Head of caudate nucleus (tissue), 42 donors: ENCODE measurements at regions not wholly inside any gene's neighbourhood (a gene's known extent, or its start where the extent isn't known, plus 50 kb on each side); places are given as distances from the start of the nearest gene placed in this dataset.
"Not testable (repeated sequence)": the region's sequence is repeated elsewhere in the genome, so short reads cannot be mapped to it uniquely, and the experiment has no call there.

Experiments
- DNase-seq, 42 donors: peaks; one replicate each; pipeline versions ENCODE4 v3.0.0 to v3.0.0-alpha.2; 2020 to 2021; ENCODE audit warnings: mixed read lengths in 7 of 42
- intact Hi-C: fragments of 100-400 bp; cut with DNase I; formaldehyde crosslinking; loops from one replicate; pipeline ENCODE4 v1.15.0; 2022

DNA sequence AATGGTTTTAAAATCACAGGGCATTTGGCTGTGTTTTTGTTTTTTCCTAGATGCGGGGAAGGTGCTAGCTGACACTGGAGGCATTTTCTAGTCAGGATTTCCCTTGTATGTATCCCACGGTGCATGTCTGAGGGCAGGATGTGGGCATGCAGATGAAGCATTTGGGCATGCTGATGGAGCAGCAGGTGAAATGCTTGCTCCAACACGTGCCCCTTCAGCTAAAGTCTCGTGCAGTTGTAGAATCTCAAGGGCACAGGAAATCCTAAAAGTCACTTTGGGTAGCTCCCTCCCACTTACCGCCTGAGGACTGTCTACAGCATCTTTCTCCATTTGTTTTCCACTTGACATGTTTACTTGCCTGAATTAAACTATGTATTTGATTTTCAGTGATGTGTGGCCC lies 429.4 kb upstream of the B3GAT1 start:
- intact Hi-C loops = no loop called here

DNA sequence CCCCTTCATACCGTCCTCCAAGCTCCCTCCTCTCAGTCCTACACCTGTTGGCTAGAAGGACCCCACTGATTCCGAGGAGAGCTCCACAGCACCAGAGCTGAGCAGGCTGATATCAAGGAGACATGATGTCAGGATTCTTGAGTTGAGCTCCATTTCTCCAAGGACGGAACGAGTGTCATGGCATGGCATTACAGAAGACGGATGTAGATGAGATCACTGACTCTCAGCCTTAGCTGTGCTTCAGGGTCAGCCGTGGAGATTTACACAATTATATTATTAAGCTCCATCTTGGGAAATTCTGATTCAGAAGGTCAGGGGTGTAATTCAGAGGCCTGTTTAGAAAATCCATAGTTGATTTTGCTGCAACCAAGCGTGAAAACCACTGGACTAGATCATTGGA lies 428.9 kb upstream of the B3GAT1 start:
- peak in 1 of 42 donors; percentile 13 for DNase-seq
- intact Hi-C loops = no loop called here

More for the DNA sequence above, 429.4 kb upstream of the B3GAT1 start:
- DNase-seq = no peak

DNA sequence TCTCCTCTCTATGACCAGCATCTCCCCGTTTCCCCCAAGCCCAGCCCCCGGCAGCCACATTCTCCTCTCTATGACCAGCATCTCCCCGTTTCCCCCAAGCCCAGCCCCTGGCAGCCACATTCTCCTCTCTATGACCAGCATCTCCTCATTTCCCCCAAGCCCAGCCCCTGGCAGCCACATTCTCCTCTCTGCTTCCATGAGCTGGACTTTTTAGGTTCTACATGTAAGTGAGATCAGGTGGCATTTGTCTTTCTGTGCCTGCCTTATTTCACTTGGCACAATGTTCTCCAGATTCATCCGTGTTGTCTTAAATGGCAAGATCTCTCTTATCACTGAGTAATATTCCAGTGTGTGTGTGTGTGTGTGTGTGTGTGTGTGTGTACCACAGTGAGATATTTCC lies 428.1 kb upstream of the B3GAT1 start:
- intact Hi-C loops, DNase-seq: not testable (repeated sequence)

DNA sequence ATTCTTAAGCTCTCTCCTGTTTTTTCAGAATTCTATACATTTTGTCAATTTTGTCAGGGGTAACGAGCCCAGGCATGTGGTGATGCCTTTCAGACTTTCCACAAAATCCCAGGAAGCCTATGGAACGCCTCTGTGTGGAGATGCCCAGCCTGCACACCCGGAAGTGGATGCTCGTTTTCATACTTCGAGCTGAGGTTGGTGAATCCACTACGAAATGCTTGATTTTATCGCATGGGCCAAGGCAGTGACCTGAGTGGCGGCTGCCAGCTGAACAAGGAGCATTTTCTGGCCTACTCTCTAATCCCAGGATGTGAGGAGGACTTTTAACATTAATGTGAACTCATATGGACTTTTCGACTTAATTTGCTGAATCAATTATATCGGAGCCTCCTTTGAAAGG lies 426.7 kb upstream of the B3GAT1 start:
- DNase-seq = no peak
- intact Hi-C loops = no loop called here

DNA sequence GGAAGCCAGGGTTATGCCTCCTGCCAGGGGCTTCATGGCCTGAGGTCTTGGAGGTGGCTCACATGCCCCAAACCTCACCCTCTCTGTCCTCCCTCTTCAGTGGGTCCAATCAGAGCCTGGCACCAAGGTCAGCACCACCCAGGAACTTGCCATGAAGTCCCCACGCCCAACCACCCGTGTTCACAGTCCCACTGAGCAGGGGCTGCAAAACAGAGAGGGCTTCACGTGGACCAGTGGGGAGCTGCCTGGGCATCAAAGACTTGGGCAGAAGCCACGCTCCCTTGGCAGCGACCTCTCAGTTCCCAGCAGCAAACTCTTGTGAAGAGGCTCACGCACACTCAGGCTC lies 425.8 kb upstream of the B3GAT1 start:
- intact Hi-C loops = no loop called here
- DNase-seq = peak in 2 of 42 donors; percentile 18 to 19

DNA sequence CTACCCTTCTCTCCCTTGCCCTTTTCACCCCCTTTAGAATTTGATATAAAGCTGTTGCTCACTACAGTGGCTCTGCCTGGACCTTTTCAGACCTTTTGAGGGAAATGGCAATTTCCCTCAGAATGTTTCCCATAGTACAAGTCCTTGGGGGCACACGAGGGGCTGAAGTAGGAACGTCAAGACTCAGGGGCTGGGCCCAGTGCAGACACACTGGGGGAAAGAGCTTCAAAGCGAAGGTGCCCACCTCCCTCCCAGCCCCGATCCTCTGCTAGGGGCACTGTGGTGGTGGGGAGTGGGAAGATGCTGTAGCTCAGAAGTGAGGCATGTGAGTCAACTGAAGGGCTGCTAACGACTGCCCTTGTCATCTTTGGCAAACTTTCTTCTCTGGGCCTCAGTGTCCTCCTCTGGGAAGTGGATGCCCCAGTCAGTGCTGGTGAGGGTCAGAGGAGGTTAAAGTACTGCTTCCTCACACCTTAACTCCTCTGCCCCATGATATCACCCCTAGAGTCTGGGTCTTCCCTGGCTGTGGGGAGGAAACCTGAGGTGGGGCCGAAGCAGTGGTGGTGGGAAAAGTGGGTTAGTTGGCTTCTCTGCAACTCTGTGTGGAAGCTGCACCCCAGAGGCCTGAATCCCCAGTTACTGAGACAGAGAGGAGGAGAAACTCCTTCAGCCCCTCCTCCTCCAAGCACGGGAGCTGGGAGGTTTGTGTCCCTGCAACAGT lies 425.3 kb upstream of the B3GAT1 start:
- intact Hi-C loops = no loop called here
- DNase-seq = no peak

DNA sequence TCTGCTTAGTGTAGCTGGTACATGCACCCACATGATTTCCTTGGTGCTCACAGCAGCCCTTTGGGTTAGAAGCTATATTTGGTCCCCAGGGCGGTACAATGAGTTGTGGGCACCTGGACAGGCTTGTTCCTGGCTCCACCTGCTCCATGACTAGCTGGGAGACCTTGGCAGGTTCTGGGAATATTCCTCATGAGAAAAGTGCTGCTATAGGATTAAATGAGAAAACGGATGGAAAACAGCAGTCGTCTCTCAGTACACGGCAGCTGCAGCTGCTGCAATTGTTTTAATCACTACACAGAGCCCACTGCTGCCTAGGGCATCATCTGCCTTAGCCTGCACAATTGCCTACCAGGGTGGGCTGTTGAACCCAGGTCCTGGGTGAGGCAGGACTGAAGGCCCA lies 424.5 kb upstream of the B3GAT1 start:
- no peak for DNase-seq
- intact Hi-C loops = no loop called here

DNA sequence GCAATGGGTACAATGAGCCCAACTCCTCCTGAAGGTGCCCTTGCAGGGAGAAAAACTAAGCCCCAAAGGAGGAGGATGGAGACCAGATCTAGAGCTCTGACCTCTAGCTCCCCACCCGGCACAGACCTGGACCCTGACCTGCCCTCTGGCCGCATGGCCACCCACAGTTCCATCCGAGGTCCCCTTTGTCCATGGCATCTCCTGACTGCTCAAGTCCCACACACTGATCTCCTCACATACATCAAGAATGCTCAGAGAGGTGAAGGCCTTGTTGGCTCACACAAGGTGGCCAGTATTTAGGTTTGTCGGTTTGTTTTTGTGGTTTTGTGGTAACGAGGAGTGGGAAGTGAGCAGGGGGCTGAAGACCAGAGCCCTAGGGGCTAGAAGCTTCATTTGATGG lies 423.5 kb upstream of the B3GAT1 start:
- no peak for DNase-seq
- intact Hi-C loops = no loop called here

DNA sequence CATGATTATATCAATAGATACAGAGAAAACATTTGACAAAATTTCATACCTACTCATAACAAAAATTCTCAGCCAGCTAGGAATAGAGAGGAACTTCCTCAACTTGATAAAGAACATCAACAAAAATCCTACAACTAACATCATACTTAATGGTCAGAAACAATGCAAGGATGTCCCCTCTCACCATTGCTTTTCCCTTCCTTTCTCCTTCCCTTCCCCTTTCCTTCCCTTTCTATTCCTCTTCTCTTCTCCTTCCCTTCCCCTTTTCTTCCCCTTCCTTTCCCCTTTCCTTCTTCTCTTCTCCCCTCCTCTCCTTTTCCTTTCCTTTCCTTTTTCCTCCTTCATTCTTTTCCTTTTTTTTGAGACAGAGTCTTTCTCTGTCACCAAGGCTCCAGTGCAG lies 418.3 kb upstream of the B3GAT1 start:
- intact Hi-C loops = no loop called here

DNA sequence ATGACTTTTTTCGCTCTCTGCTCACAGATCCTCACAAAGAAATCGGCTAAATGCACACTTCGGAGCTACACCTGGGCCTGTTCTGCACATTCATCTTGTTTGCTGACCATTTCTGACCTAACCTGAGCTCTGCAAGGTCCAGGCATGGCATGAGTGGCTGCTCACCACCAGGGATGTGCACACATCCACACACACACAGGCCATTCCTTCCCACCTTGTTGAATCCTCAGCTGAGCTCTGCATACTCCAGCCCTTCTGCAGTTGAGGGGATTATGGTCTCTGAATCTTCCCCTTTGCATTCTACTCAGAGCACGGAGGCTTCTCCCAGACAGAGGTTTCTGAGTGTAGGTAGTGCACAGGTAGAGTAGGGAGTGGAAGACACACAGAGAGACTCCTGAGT lies 411.9 kb upstream of the B3GAT1 start:
- no peak for DNase-seq
- intact Hi-C loops = no loop called here

More for the DNA sequence above, 418.3 kb upstream of the B3GAT1 start:
- no peak for DNase-seq

DNA sequence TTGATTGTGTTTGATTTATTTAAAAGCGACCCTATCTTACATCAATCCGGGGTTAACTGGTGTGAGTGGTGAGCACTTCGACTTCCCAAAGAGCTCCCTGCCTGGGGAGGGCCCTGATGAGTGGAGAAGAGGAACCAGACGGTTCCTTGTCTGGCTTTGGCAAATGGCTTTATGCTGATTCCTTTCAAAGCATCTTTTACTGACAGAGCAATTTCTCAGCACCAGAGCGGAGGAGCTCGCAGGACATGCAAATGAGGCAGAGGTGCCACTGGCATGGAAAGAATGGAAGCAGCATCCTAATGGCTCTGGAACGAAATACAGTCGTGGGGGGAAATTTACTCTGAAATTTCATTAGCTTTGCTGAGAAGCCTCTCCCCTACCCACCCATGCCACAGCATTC lies 410.9 kb upstream of the B3GAT1 start:
- intact Hi-C loops = no loop called here
- no peak for DNase-seq

DNA sequence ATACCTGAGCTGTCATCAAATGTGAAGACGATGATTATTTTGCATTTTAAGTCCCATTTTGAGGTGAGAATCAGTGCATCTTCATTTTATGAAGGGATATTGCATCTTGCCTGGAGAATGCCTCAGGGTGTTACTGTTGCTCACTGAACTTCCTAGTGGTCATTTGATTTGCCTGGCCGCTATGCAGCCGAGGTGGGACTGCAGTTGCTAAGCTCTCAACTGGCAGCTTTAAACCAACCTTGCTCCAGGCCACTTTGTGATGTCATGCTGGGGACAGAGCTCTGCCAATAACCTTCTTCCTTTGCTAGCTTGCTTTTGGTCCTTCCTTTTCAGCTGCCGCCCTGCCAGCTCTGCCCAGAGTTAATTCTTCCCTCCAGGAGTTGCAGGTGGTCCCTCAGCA lies 409.4 kb upstream of the B3GAT1 start:
- intact Hi-C loops = no loop called here
- no peak for DNase-seq

DNA sequence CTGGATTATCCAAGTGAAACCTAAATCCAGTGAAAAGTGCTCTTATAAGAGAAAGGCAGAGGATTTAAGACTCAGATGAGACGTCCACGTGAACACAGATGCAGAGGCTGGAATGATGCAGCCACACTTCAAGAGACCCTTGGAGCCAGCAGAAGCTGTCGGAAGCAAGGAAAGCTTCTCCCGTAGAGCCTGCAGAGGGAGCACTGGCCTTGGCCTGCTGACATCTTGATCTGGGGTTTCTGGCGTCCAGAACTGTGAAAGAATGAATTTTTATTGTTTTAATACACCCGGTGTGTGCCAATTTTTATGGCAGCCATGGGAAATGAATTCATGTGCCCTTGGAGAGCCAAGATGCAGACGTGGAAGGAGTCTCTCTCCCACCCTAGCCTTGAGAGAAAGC lies 407.0 kb upstream of the B3GAT1 start:
- intact Hi-C loops = no loop called here
- no peak for DNase-seq

DNA sequence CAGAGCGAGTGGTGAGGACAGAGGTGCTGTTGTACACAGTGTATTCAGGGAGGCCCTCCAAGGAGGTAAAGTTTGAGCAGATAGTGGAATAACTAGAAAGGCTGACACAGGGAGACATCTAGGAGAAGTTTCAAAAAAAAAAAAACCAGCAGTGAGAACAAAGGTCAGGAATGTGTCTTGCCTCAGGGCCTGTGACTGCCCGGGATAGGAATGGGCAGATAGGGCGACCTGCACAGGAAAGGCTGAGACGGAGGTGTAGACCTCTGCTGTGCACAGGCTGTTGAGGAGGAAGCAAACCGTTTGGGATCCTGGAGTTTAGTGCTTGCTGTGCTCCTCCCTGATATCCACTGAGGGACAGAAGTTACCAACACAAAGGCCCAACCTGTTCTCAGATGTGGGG lies 406.5 kb upstream of the B3GAT1 start:
- DNase-seq = no peak
- intact Hi-C loops = no loop called here

DNA sequence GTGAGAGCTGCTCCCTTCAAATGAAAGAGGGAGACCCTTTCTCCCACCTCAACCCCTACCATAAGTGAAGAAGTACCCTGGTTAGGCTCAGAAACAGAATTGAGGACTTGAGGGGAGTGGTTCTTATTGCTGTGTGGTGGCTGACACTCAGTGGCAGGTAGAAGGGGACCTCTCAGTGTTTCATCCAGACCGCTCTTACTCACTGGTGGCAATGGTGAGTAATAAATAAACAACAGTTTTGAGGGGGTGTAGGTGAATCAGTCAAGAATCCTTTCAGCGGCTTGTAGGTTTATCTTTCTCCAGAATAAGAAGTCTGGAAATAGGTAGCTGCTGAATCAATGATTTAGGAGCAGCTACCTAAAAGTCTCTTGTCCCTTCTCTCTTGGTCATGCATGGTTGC lies 403.4 kb upstream of the B3GAT1 start:
- no peak for DNase-seq

DNA sequence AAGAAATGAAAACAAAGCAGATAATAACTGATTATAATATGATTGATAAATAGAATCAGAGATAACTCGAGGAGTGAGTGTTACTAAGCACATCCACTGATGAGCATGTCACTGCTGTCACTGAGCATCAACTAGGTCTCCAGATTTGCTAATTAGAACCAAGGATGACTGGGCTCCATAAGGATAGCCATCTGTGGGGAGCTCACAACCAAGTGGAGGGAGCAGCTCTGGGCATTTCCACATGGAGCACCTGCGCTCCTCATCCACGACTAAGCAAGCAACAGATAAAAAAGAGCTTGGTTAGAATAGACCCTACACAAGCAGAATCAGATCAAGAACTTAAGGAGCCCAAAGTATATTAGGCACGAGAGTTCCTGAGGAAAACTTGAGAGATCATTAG lies 396.0 kb upstream of the B3GAT1 start:
- DNase-seq = no peak
- intact Hi-C loops = no loop called here

More for the DNA sequence above, 403.4 kb upstream of the B3GAT1 start:
- intact Hi-C loops = no loop called here

DNA sequence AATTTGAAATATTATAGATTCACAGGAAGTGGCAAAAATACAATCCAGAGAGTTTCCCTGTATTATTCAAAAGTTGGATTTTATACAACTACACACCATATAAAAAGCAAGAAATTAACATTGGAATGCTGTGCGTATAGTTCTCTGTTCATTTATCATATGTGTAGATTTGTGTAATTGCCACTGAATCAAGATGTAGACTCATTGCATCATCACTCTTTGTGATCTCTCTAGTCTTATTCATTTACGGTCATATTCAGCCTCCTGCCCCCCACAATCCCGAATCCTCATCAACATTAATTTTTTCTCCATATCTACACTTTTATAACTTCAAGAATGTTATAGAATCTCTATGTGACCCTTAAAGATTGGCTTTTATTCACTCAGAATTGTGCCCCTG lies 390.6 kb upstream of the B3GAT1 start:
- DNase-seq = no peak
- intact Hi-C loops = no loop called here

DNA sequence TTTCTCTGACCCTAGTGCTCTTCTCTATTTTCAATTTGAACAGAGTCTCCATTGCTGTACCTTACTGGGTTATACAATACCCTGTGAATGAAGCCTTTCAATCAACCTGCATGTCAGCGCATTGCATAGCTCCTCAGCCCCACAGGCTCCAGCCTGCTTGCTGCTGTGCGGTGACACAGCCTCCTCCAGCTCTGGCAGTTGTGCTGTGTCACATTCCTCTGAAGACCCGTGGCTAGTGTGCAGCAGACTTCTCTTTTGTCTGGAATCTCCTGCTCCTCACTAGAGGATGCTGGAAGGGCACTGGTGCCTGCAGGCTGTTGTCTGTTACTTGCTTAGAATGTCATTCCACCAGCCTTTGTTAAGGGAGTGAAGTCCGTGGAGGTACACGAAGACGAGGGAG lies 390.1 kb upstream of the B3GAT1 start:
- DNase-seq = peak in 27 of 42 donors; percentile 8 to 68 (median 41)
- intact Hi-C loops = no loop called here

DNA sequence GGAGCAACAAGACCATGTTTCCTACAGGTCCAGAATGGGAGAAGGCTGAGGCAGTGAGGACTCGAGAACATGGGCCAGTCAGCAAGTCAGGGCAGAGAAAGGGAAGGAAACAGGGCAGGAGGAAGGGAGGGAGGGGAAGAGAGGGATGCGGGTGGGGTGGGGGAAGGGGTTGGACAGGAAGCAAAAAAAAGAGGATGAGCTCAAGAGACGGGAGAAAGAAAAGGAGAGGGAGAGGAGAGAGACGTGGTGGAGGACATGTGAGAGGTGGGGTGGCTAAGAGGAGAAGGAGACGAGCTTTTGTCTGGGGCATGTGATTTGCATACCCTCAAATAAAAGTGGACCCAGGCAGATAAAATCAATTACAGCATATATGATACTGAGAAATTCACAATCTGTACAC lies 389.5 kb upstream of the B3GAT1 start:
- peak in 1 of 42 donors; percentile 39 for DNase-seq

DNA sequence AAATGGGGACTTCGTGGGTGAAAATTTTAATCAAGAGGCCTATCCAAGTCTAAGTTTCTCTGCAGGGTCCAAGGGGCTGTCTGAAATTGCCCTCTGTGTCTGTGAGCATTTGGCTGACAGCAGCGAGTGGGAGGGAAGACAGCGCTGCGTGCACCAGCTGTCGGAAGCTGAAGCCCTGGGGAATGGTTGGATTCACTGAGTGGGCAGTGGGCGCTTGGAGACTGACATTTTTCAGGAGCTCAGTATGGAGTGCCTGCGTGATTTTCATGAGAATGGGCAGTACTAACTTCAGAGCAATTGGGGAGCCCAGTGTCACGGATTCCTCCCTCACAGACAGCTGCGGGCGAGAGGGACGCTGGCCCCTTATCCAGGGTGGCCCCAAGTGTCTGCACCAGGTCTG lies 388.8 kb upstream of the B3GAT1 start:
- intact Hi-C loops = no loop called here
- peak in 1 of 42 donors; percentile 42 for DNase-seq

More for the DNA sequence above, 389.5 kb upstream of the B3GAT1 start:
- intact Hi-C loops = no loop called here

DNA sequence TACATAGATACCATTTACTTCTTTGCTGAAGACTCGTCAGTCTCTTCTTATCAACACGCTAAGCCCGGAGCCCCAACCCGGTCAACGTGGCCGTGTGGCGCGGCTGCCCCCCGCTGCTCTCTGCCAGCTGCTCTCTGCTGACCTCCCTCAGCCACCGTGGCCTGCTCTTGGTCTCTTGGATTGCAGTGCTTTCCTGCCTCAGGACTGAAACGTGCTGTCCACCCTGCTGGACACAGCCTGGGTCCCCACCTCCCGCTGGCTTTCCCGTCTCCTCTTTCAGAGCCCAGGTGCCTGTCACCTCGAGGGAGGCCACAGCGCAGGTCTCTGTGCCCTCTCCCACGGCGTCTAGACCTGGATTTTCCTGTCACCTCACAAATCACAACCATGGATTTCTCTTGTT lies 388.1 kb upstream of the B3GAT1 start:
- DNase-seq = no peak

DNA sequence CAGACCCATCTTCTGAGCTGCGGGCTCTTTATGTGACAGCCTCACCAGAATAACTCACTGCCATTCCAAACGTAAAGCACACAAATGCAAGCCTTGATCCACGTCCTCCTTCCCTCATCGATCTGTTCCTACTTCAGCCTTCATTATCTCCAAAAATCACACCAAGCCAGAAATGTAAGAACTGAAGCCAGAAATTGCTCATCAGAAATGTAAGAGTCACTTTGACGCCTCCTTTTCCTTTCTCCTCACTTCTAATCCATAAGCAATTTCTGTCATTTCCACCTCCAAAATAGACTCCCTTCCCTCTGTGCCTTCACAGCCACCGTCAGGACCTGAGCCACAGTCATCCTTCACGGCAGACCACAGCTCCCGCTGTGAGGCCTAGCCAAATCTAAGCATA lies 387.3 kb upstream of the B3GAT1 start:
- no peak for DNase-seq
- intact Hi-C loops = no loop called here

More for the DNA sequence above, 388.1 kb upstream of the B3GAT1 start:
- intact Hi-C loops = no loop called here
